ENCODE measurements at regions not wholly inside any gene's neighbourhood (a gene's known extent, or its start where the extent isn't known, plus 50 kb on each side); places are given as distances from the start of the nearest gene placed in this dataset.
"Not testable (repeated sequence)": the region's sequence is repeated elsewhere in the genome, so short reads cannot be mapped to it uniquely, and the experiment has no call there.

DNA sequence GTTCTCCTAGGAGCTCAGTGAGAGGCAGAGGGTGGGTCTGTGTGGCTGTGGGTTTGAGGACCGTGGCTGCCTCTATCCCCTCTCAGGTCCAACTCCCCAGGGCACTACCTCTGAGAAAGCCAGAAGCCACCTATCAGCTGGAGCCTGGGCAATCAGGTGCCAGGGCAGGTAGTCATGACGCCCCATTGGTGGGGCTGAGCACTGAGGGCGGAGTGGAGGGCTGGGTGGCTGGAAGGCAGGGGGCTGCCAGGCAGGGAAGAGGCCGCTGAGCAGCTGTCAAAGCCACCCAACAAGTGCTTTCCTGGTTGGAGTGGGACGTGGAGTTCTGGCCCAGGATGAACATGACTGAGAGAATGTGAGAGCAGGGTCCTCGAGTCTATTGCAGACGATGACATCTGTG is 164.9 kb upstream of the AJAP1 start:
- no peaks in the 10 kb centered on the region for H3K9me3 ChIP-seq (ENCODE audit: control insufficient read depth, insufficient read depth, low read depth, low read length)
- CTCF ChIA-PET: no interaction called here
- TF ChIP-seq SIN3A (IDR thresholded peaks at IDR 0.05; ENCODE audit: borderline replicate concordance, insufficient read depth, low read depth, low read length) (no peak), POLR2AphosphoS5 (IDR thresholded peaks at IDR 0.05; ENCODE audit: low read depth, low read length) (no peak), TCF7L2 (IDR thresholded peaks at IDR 0.05; ENCODE audit: low read depth, low read length) (no peak)
- TF ChIP-seq, protein P1, sequence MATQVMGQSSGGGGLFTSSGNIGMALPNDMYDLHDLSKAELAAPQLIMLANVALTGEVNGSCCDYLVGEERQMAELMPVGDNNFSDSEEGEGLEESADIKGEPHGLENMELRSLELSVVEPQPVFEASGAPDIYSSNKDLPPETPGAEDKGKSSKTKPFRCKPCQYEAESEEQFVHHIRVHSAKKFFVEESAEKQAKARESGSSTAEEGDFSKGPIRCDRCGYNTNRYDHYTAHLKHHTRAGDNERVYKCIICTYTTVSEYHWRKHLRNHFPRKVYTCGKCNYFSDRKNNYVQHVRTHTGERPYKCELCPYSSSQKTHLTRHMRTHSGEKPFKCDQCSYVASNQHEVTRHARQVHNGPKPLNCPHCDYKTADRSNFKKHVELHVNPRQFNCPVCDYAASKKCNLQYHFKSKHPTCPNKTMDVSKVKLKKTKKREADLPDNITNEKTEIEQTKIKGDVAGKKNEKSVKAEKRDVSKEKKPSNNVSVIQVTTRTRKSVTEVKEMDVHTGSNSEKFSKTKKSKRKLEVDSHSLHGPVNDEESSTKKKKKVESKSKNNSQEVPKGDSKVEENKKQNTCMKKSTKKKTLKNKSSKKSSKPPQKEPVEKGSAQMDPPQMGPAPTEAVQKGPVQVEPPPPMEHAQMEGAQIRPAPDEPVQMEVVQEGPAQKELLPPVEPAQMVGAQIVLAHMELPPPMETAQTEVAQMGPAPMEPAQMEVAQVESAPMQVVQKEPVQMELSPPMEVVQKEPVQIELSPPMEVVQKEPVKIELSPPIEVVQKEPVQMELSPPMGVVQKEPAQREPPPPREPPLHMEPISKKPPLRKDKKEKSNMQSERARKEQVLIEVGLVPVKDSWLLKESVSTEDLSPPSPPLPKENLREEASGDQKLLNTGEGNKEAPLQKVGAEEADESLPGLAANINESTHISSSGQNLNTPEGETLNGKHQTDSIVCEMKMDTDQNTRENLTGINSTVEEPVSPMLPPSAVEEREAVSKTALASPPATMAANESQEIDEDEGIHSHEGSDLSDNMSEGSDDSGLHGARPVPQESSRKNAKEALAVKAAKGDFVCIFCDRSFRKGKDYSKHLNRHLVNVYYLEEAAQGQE (IDR thresholded peaks at IDR 0.05; ENCODE audit: insufficient read depth in 1 of 2, low read depth in 2 of 2, low read length in 1 of 2): no peak
- TF ChIP-seq, protein P2, sequence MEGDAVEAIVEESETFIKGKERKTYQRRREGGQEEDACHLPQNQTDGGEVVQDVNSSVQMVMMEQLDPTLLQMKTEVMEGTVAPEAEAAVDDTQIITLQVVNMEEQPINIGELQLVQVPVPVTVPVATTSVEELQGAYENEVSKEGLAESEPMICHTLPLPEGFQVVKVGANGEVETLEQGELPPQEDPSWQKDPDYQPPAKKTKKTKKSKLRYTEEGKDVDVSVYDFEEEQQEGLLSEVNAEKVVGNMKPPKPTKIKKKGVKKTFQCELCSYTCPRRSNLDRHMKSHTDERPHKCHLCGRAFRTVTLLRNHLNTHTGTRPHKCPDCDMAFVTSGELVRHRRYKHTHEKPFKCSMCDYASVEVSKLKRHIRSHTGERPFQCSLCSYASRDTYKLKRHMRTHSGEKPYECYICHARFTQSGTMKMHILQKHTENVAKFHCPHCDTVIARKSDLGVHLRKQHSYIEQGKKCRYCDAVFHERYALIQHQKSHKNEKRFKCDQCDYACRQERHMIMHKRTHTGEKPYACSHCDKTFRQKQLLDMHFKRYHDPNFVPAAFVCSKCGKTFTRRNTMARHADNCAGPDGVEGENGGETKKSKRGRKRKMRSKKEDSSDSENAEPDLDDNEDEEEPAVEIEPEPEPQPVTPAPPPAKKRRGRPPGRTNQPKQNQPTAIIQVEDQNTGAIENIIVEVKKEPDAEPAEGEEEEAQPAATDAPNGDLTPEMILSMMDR (IDR thresholded peaks at IDR 0.05): no peak
- in situ Hi-C loops (cut with HindIII; ENCODE audit: low pct_unique_long_range_greater_than_20kb, low sequenced_read_pairs): no loop called here
- ATAC-seq (no peak), DNase-seq (ENCODE audit: low read depth, low spot score) (no peak)
- no TSS peak for BruUV-seq (replicated peaks)
- no peaks in the 10 kb centered on the region for H3K4me1 ChIP-seq (ENCODE audit: control insufficient read depth, insufficient read depth, low read length)
- POLR2A ChIA-PET: no interaction called here
- H3K36me3 ChIP-seq (ENCODE audit: control insufficient read depth, insufficient read depth, low read length): no peaks in the 10 kb centered on the region
- H3K27me3 ChIP-seq (ENCODE audit: control insufficient read depth, insufficient read depth, low read length): peaks cover 2% of the 10 kb centered on the region; the same call in 1 of the 2 replicates
- no peak overlapping the region for H3K4me3 ChIP-seq (ENCODE audit: low read depth in 2 of 2, low read length in 2 of 2)
- intact Hi-C loops (cut with micrococcal nuclease; ENCODE audit: unreplicated experiment): no loop called here
- no peak overlapping the region for H3K27ac ChIP-seq (ENCODE audit: low read length)

DNA sequence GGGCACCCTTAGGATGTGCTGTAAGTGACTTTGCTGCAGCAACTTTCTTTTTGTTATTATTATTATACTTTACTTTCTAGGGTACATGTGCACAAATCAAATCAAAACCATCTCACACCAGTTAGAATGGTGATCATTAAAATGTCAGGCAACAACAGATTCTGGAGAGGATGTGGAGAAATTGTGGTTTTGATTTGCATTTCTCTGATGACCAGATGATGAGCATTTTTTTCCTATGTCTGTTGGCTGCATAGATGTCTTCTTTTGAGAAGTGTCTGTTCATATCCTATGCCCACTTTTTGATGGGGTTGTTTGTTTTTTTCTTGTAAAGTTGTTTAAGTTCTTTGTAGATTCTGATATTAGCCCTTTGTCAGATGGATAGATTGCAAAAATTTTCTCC is 164.4 kb upstream of the AJAP1 start:
- BruUV-seq (replicated peaks); CTCF ChIA-PET: not testable (repeated sequence)

DNA sequence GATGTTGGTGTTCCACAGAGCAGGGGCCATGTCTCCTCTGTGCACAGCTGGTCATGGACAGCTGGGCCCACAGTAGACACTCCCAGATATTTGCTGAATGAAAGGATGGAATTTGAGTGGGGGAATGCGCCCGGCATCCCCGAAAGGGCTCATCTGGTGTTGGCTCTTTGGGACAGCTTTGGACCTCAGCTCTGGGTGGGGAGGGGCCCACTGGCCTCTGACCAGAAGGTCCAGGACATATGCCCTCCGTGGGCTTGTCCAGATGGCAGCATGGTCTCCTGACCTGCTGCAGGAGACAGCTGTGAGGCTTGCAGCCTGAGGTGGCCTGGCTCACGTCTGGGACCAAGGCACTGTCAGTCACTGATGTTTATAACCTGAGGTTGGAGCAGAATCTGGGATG is 160.4 kb upstream of the AJAP1 start:
- no peak for ATAC-seq
- H3K4me3 ChIP-seq (ENCODE audit: low read depth in 2 of 2, low read length in 2 of 2): no peak overlapping the region
- CTCF ChIA-PET: no interaction called here
- no peaks in the 10 kb centered on the region for H3K36me3 ChIP-seq (ENCODE audit: control insufficient read depth, insufficient read depth, low read length)
- H3K9me3 ChIP-seq (ENCODE audit: control insufficient read depth, insufficient read depth, low read depth, low read length): no peaks in the 10 kb centered on the region
- POLR2A ChIA-PET: no interaction called here
- no peaks in the 10 kb centered on the region for H3K4me1 ChIP-seq (ENCODE audit: control insufficient read depth, insufficient read depth, low read length)
- DNase-seq (ENCODE audit: low read depth, low spot score): no peak
- BruUV-seq (replicated peaks): no TSS peak
- H3K27me3 ChIP-seq (ENCODE audit: control insufficient read depth, insufficient read depth, low read length): peaks cover 2% of the 10 kb centered on the region; the same call in 1 of the 2 replicates
- no peak overlapping the region for H3K27ac ChIP-seq (ENCODE audit: low read length)
- TF ChIP-seq, protein P1 (IDR thresholded peaks at IDR 0.05; ENCODE audit: insufficient read depth in 1 of 2, low read depth in 2 of 2, low read length in 1 of 2): no peak
- TF ChIP-seq, protein P2 (IDR thresholded peaks at IDR 0.05): no peak
- no peak for TF ChIP-seq SIN3A (IDR thresholded peaks at IDR 0.05; ENCODE audit: borderline replicate concordance, insufficient read depth, low read depth, low read length)
- no peak for TF ChIP-seq TCF7L2 (IDR thresholded peaks at IDR 0.05; ENCODE audit: low read depth, low read length)
- no peak for TF ChIP-seq POLR2AphosphoS5 (IDR thresholded peaks at IDR 0.05; ENCODE audit: low read depth, low read length)
- intact Hi-C loops (cut with micrococcal nuclease; ENCODE audit: unreplicated experiment) (no loop called here), in situ Hi-C loops (cut with HindIII; ENCODE audit: low pct_unique_long_range_greater_than_20kb, low sequenced_read_pairs) (no loop called here)

More for the DNA sequence above, 164.4 kb upstream of the AJAP1 start:
- H3K4me3 ChIP-seq (ENCODE audit: low read depth in 2 of 2, low read length in 2 of 2); DNase-seq (ENCODE audit: low read depth, low spot score); H3K4me1 ChIP-seq (ENCODE audit: control insufficient read depth, insufficient read depth, low read length); intact Hi-C loops (cut with micrococcal nuclease; ENCODE audit: unreplicated experiment); ATAC-seq; H3K9me3 ChIP-seq (ENCODE audit: control insufficient read depth, insufficient read depth, low read depth, low read length); in situ Hi-C loops (cut with HindIII; ENCODE audit: low pct_unique_long_range_greater_than_20kb, low sequenced_read_pairs); H3K36me3 ChIP-seq (ENCODE audit: control insufficient read depth, insufficient read depth, low read length); POLR2A ChIA-PET; H3K27me3 ChIP-seq (ENCODE audit: control insufficient read depth, insufficient read depth, low read length); H3K27ac ChIP-seq (ENCODE audit: low read length): not testable (repeated sequence)

Data from Panc1 (cell line).